ENCODE measurements at regions not wholly inside any gene's neighbourhood (a gene's known extent, or its start where the extent isn't known, plus 50 kb on each side); places are given as distances from the start of the nearest gene placed in this dataset.
"Not testable (repeated sequence)": the region's sequence is repeated elsewhere in the genome, so short reads cannot be mapped to it uniquely, and the experiment has no call there.

DNA sequence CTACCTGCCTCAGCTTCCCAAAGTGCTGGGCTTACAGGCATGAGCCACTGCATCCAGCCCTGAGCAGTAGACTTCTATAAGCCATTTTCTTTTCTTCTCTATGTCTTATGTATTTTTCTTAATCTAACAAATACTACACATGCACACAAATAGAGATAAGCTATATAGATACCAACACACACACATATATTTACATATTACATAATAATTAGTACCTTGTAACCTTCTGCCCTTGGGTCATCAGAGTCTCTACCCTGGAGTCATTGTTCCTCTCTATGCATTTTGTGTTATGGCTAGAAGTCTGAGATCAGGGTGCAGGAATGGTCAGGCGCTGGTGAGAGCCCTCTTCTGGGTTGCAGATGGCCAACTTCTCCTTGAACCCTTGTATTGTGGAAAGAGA, 154.0 kb upstream of the PTPRG start:
- H3K4me3 ChIP-seq (ENCODE audit: low read length in 2 of 2), result no peak overlapping the region
- WGBS, result 90% methylated on average over 1 of the region's 1 CpG

DNA sequence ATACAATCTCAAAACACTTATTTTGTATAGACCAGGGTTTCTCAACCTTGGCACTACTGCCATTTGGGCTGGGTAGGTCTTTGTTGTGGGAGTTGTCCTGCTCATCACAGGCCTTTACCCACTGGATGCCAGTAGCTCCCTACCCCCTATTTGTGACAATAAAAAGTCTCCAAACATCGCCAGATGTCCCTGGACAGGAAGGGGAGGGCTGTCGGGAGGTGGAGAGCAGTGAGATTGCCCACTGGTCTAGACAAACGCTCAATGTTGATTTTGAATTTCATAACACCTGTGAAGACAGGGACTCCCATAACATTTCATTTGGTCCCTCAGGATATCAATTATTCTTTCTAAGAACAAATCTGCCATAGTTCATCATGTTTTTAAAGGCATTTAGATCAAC, 151.7 kb upstream of the PTPRG start:
- 100% methylated on average over 3 of the region's 3 CpGs for WGBS
- no peak for DNase-seq (ENCODE audit: low read depth in 6 of 9, low spot score in 9 of 9)
- Histone ChIP-seq H3K4me3 (ENCODE audit: low read length in 2 of 2) (no peak overlapping the region), H3K27me3 (ENCODE audit: control insufficient read depth in 2 of 2, insufficient read depth in 1 of 2, low read length in 1 of 2) (no peaks in the 10 kb centered on the region), H3K4me1 (ENCODE audit: control insufficient read depth in 2 of 2, insufficient read depth in 2 of 2, low read length in 2 of 2) (no peaks in the 10 kb centered on the region), H3K9me3 (ENCODE audit: control insufficient read depth in 2 of 2, insufficient read depth in 1 of 2, low read length in 1 of 2) (no peaks in the 10 kb centered on the region), H3K27ac (ENCODE audit: low read depth in 1 of 2, low read length in 1 of 2) (no peak overlapping the region), H3K36me3 (ENCODE audit: control insufficient read depth in 2 of 2, insufficient read depth in 2 of 2, low read length in 1 of 2) (no peaks in the 10 kb centered on the region)

More for the DNA sequence above, 154.0 kb upstream of the PTPRG start:
- Histone ChIP-seq H3K4me1 (ENCODE audit: control insufficient read depth in 2 of 2, insufficient read depth in 2 of 2, low read length in 2 of 2) (no peaks in the 10 kb centered on the region), H3K9me3 (ENCODE audit: control insufficient read depth in 2 of 2, insufficient read depth in 1 of 2, low read length in 1 of 2) (no peaks in the 10 kb centered on the region), H3K27ac (ENCODE audit: low read depth in 1 of 2, low read length in 1 of 2) (no peak overlapping the region), H3K36me3 (ENCODE audit: control insufficient read depth in 2 of 2, insufficient read depth in 2 of 2, low read length in 1 of 2) (no peaks in the 10 kb centered on the region), H3K27me3 (ENCODE audit: control insufficient read depth in 2 of 2, insufficient read depth in 1 of 2, low read length in 1 of 2) (no peaks in the 10 kb centered on the region)
- DNase-seq (ENCODE audit: low read depth in 6 of 9, low spot score in 9 of 9), result no peak

DNA sequence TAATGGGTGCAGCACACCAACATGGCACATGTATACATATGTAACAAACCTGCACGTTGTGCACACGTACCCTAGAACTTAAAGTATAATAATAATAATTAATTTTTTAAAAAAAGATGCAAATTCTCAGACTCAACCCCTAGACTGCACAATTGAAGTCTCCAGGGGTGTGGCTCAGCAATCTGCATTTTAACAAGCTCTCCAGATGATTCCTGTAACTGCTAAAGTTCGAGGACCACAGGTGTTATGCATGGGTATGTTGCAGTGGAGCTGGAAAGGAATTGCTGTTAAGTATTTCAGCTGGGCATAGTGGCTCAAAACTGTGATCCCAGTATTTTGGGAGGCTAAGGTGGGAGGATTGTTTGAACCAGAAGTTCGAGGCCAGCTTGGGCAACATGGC, 151.0 kb upstream of the PTPRG start:
- not testable (repeated sequence) for H3K27ac ChIP-seq (ENCODE audit: low read depth in 1 of 2, low read length in 1 of 2); H3K36me3 ChIP-seq (ENCODE audit: control insufficient read depth in 2 of 2, insufficient read depth in 2 of 2, low read length in 1 of 2); H3K9me3 ChIP-seq (ENCODE audit: control insufficient read depth in 2 of 2, insufficient read depth in 1 of 2, low read length in 1 of 2); H3K4me3 ChIP-seq (ENCODE audit: low read length in 2 of 2); H3K27me3 ChIP-seq (ENCODE audit: control insufficient read depth in 2 of 2, insufficient read depth in 1 of 2, low read length in 1 of 2); H3K4me1 ChIP-seq (ENCODE audit: control insufficient read depth in 2 of 2, insufficient read depth in 2 of 2, low read length in 2 of 2); DNase-seq (ENCODE audit: low read depth in 6 of 9, low spot score in 9 of 9)
- WGBS, result 90% methylated on average over 4 of the region's 4 CpGs

DNA sequence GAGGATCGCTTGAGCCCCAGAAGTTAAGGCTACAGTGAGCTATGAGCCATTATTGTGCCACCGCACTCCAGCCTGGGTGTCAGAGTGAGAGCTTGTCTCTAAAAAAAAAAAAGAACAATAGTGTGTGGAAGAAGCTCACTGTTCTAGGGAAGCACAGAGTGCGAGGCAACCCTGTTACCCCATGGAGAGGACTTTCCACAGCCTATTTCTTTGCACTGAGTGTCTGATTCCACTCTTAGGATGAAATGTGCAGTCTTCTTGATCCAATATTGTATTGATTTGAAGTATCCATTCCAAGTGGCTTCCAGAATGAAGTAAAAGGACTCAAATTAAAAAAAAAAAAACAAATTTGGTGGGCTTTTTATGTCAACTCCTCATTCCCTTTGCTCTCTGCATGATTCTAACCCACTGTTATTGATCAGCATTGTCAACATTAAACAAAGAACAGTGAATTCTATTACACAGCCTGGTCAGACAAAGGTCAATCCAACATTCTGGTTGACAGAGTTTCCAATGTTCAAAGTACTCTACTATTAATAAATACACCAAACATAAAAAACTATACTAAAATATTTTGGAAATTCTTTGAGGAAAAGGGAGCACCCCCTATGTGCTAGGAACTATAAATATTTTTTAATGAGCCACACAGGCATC, 150.2 kb upstream of the PTPRG start:
- Histone ChIP-seq H3K4me3 (ENCODE audit: low read length in 2 of 2) (no peak overlapping the region), H3K9me3 (ENCODE audit: control insufficient read depth in 2 of 2, insufficient read depth in 1 of 2, low read length in 1 of 2) (no peaks in the 10 kb centered on the region), H3K27me3 (ENCODE audit: control insufficient read depth in 2 of 2, insufficient read depth in 1 of 2, low read length in 1 of 2) (no peaks in the 10 kb centered on the region), H3K27ac (ENCODE audit: low read depth in 1 of 2, low read length in 1 of 2) (no peak overlapping the region), H3K4me1 (ENCODE audit: control insufficient read depth in 2 of 2, insufficient read depth in 2 of 2, low read length in 2 of 2) (no peaks in the 10 kb centered on the region), H3K36me3 (ENCODE audit: control insufficient read depth in 2 of 2, insufficient read depth in 2 of 2, low read length in 1 of 2) (no peaks in the 10 kb centered on the region)
- no peak for DNase-seq (ENCODE audit: low read depth in 6 of 9, low spot score in 9 of 9)
- WGBS, result 96% methylated on average over 3 of the region's 3 CpGs

DNA sequence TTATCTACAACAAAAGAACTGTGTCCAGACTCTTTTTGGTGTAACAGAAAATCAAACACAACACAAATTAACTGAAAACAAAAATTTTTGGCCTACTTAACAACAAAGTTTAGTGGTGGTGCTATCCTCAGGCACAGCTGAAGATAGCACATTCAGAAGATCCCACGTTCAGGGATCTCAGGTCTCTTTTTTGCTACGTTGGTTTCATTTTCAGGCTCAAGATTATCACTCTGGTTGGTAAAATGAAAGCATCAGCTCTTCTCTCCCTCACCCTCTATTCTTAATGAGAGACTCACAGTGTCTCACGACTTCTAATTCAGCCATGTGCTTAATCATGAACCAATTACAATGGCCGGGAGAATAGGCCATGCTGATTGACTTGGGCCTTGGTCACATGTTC, 146.9 kb upstream of the PTPRG start:
- no peaks in the 10 kb centered on the region for H3K27me3 ChIP-seq (ENCODE audit: control insufficient read depth in 2 of 2, insufficient read depth in 1 of 2, low read length in 1 of 2)
- 89% methylated on average over 4 of the region's 4 CpGs for WGBS

DNA sequence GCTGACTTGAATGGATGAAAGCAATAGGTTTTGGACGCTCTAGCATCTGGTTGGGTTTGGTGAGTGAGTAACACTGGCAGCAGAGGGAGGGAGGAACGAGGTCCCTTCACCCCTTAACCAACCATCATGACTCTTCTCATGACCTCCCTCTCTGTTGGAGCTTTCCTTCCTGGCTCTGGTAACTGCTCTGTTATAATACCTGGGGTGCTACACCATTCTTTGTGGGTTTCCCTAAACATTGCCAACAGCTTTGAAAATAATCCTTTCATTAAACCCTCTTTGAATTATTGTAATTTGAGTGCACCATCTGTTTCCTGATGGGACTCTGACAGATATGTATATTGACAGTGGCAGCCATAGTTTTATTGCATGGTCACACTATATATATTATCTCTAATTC, 146.2 kb upstream of the PTPRG start:
- no peaks in the 10 kb centered on the region for H3K27me3 ChIP-seq (ENCODE audit: control insufficient read depth in 2 of 2, insufficient read depth in 1 of 2, low read length in 1 of 2)
- H3K36me3 ChIP-seq (ENCODE audit: control insufficient read depth in 2 of 2, insufficient read depth in 2 of 2, low read length in 1 of 2), result no peaks in the 10 kb centered on the region
- no peaks in the 10 kb centered on the region for H3K4me1 ChIP-seq (ENCODE audit: control insufficient read depth in 2 of 2, insufficient read depth in 2 of 2, low read length in 2 of 2)
- 50% methylated on average over 2 of the region's 2 CpGs for WGBS
- DNase-seq (ENCODE audit: low read depth in 6 of 9, low spot score in 9 of 9), result no peak
- H3K4me3 ChIP-seq (ENCODE audit: low read length in 2 of 2), result no peak overlapping the region
- no peak overlapping the region for H3K27ac ChIP-seq (ENCODE audit: low read depth in 1 of 2, low read length in 1 of 2)
- H3K9me3 ChIP-seq (ENCODE audit: control insufficient read depth in 2 of 2, insufficient read depth in 1 of 2, low read length in 1 of 2), result no peaks in the 10 kb centered on the region

More for the DNA sequence above, 146.9 kb upstream of the PTPRG start:
- no peaks in the 10 kb centered on the region for H3K36me3 ChIP-seq (ENCODE audit: control insufficient read depth in 2 of 2, insufficient read depth in 2 of 2, low read length in 1 of 2)
- DNase-seq (ENCODE audit: low read depth in 6 of 9, low spot score in 9 of 9), result no peak
- no peak overlapping the region for H3K27ac ChIP-seq (ENCODE audit: low read depth in 1 of 2, low read length in 1 of 2)
- no peaks in the 10 kb centered on the region for H3K4me1 ChIP-seq (ENCODE audit: control insufficient read depth in 2 of 2, insufficient read depth in 2 of 2, low read length in 2 of 2)
- H3K9me3 ChIP-seq (ENCODE audit: control insufficient read depth in 2 of 2, insufficient read depth in 1 of 2, low read length in 1 of 2), result no peaks in the 10 kb centered on the region
- H3K4me3 ChIP-seq (ENCODE audit: low read length in 2 of 2), result no peak overlapping the region

DNA sequence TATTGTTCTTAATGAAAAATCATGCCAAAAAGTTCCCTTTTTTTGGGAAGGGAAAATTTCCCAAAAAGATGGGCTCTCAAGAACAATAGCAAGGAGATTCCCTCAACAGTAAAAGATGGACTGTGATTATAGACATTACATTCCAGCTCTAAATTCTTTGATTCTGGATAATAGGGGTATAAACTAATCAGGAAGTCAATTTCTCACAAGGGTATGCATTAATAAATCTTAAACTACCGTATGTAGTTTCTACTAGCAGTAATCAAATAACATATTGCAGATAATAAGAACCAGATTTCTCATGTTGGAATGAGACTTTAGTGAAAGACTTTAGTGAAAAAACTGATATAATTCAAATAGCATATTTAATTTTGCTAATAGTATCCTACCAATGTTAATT, 144.8 kb upstream of the PTPRG start:
- no peaks in the 10 kb centered on the region for H3K9me3 ChIP-seq (ENCODE audit: control insufficient read depth in 2 of 2, insufficient read depth in 1 of 2, low read length in 1 of 2)
- H3K36me3 ChIP-seq (ENCODE audit: control insufficient read depth in 2 of 2, insufficient read depth in 2 of 2, low read length in 1 of 2), result no peaks in the 10 kb centered on the region
- no peaks in the 10 kb centered on the region for H3K4me1 ChIP-seq (ENCODE audit: control insufficient read depth in 2 of 2, insufficient read depth in 2 of 2, low read length in 2 of 2)
- WGBS, result 94% methylated on average over 1 of the region's 1 CpG
- no peaks in the 10 kb centered on the region for H3K27me3 ChIP-seq (ENCODE audit: control insufficient read depth in 2 of 2, insufficient read depth in 1 of 2, low read length in 1 of 2)
- no peak for DNase-seq (ENCODE audit: low read depth in 6 of 9, low spot score in 9 of 9)
- H3K4me3 ChIP-seq (ENCODE audit: low read length in 2 of 2), result no peak overlapping the region
- H3K27ac ChIP-seq (ENCODE audit: low read depth in 1 of 2, low read length in 1 of 2), result no peak overlapping the region

DNA sequence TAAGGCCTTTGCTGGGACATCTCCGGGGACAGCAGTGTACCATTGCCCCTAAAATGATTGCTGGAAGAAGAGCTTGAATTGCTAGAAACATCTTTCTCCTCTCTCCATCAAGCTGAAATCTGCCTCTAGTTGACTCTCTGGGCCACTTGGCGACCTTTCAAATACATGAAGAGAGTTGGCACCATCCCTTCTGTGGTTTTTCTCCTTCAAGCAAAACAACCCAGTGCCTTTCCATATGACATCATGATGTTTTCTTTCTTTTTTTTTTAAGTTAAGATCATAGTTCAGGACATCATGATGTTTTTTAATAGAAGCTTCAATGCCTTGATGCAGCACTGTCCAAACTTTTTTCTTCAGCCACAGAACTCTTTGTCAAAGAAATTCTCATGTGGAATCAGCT, 144.0 kb upstream of the PTPRG start:
- DNase-seq (ENCODE audit: low read depth in 6 of 9, low spot score in 9 of 9), result no peak
- Histone ChIP-seq H3K27ac (ENCODE audit: low read depth in 1 of 2, low read length in 1 of 2) (no peak overlapping the region), H3K36me3 (ENCODE audit: control insufficient read depth in 2 of 2, insufficient read depth in 2 of 2, low read length in 1 of 2) (no peaks in the 10 kb centered on the region), H3K4me3 (ENCODE audit: low read length in 2 of 2) (no peak overlapping the region), H3K27me3 (ENCODE audit: control insufficient read depth in 2 of 2, insufficient read depth in 1 of 2, low read length in 1 of 2) (no peaks in the 10 kb centered on the region), H3K9me3 (ENCODE audit: control insufficient read depth in 2 of 2, insufficient read depth in 1 of 2, low read length in 1 of 2) (no peaks in the 10 kb centered on the region), H3K4me1 (ENCODE audit: control insufficient read depth in 2 of 2, insufficient read depth in 2 of 2, low read length in 2 of 2) (no peaks in the 10 kb centered on the region)
- WGBS, result 92% methylated on average over 2 of the region's 2 CpGs

DNA sequence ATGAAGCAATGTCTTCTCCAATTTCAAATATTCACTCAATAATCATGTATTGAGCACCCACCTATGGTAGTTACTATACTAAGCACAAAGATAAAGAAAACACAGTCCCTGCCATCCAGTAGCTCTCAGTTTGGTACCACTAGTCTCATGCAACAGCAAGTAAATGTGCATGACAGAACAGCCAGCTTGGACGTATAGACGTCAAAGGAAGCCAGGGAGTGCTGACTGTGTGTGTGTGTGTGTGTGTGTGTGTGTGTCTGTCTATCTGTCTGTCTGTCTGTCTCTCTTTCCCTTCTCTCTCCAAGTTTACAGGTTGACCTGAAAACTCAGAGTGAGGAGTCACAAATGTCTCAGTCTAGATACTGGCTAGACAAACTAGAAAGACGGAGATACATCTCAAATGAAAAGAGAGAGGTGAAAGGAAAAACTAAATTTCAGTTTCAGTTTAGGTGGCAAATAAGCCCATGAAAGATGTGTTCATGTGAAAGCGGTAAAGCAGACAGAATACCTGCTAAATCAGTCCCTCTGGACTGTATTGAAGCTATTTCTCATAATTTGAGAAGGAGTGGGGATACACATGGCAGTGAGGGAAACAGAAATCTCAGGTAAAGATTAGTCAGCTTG, 141.1 kb upstream of the PTPRG start:
- H3K36me3 ChIP-seq (ENCODE audit: control insufficient read depth in 2 of 2, insufficient read depth in 2 of 2, low read length in 1 of 2), result no peaks in the 10 kb centered on the region
- H3K27me3 ChIP-seq (ENCODE audit: control insufficient read depth in 2 of 2, insufficient read depth in 1 of 2, low read length in 1 of 2), result no peaks in the 10 kb centered on the region
- no peaks in the 10 kb centered on the region for H3K9me3 ChIP-seq (ENCODE audit: control insufficient read depth in 2 of 2, insufficient read depth in 1 of 2, low read length in 1 of 2)
- DNase-seq (ENCODE audit: low read depth in 6 of 9, low spot score in 9 of 9), result no peak
- H3K27ac ChIP-seq (ENCODE audit: low read depth in 1 of 2, low read length in 1 of 2), result no peak overlapping the region
- H3K4me1 ChIP-seq (ENCODE audit: control insufficient read depth in 2 of 2, insufficient read depth in 2 of 2, low read length in 2 of 2), result no peaks in the 10 kb centered on the region
- H3K4me3 ChIP-seq (ENCODE audit: low read length in 2 of 2), result no peak overlapping the region
- WGBS, result 93% methylated on average over 4 of the region's 4 CpGs

Measured in thymus (tissue), 11 donors.